GM23338 (cell line): ENCODE measurements at regions not wholly inside any gene's neighbourhood (a gene's known extent, or its start where the extent isn't known, plus 50 kb on each side); places are given as distances from the start of the nearest gene placed in this dataset.

Experiments
- CREB1 ChIP-seq: fragments of 250-450 bp; sonication (Bioruptor Pico); IDR thresholded peaks from 2 replicates; pipeline ENCODE4 v1.5.0; 2020; ENCODE audit warnings: low read depth, mild to moderate bottlenecking, moderate library complexity
- CTCF ChIP-seq, 2 experiments: fragments of 200-600 bp in 1 of 2; sonication (generic) in 1 of 2; conservative IDR thresholded peaks; 2 replicates each; pipeline versions ENCODE4 v1.5.1 to v1.6.1; 2016 to 2017; ENCODE audit warnings: antibody characterized with exemption in 2 of 2, low read depth in 2 of 2, mild to moderate bottlenecking in 2 of 2, moderate library complexity in 1 of 2
- ETS1 ChIP-seq: IDR thresholded peaks from 2 replicates; pipeline ENCODE4 v1.6.1; 2016; ENCODE audit warnings: antibody characterized with exemption
- EZH2 ChIP-seq: fragments of 200-600 bp; sonication (generic); IDR thresholded peaks from one replicate; pipeline ENCODE4 v1.8.0; 2017; ENCODE audit warnings: antibody characterized with exemption, mild to moderate bottlenecking, low read depth; ENCODE audit not compliant: unreplicated experiment
- EZH2phosphoT487 ChIP-seq: fragments of 200-600 bp; sonication (generic); IDR thresholded peaks from one replicate; pipeline ENCODE4 v1.8.1; 2018; ENCODE audit warnings: antibody characterized with exemption; ENCODE audit not compliant: unreplicated experiment
- JUNB ChIP-seq: IDR thresholded peaks from one replicate; pipeline ENCODE4 v1.6.1; 2016; ENCODE audit warnings: antibody characterized with exemption; ENCODE audit not compliant: unreplicated experiment
- NANOG ChIP-seq: IDR thresholded peaks from 2 replicates; pipeline ENCODE4 v1.6.1; 2016; ENCODE audit warnings: antibody characterized with exemption, borderline replicate concordance
- POLR2AphosphoS5 ChIP-seq: IDR thresholded peaks from 2 replicates; pipeline ENCODE4 v1.6.1; 2016; ENCODE audit warnings: antibody characterized with exemption, low read depth
- REST ChIP-seq: IDR thresholded peaks from one replicate; pipeline ENCODE4 v1.6.1; 2018; ENCODE audit warnings: antibody characterized with exemption; ENCODE audit not compliant: unreplicated experiment
- STAT1 ChIP-seq: IDR thresholded peaks from one replicate; pipeline ENCODE4 v1.6.1; 2016; ENCODE audit warnings: antibody characterized with exemption; ENCODE audit not compliant: unreplicated experiment
- ZNF114 ChIP-seq: fragments of 250-450 bp; sonication (Bioruptor Pico); IDR thresholded peaks from 2 replicates; pipeline ENCODE4 v1.5.0; 2020; ENCODE audit warnings: mild to moderate bottlenecking, moderate library complexity
- ZNF331 ChIP-seq: fragments of 250-450 bp; sonication (Bioruptor Pico); IDR thresholded peaks from 2 replicates; pipeline ENCODE4 v1.5.0; 2020; ENCODE audit warnings: low read depth, mild to moderate bottlenecking, moderate library complexity

GRCh38 chr6:12624142-12624837 lies 92.3 kb upstream of the PHACTR1 start:
- TF ChIP-seq CTCF (conservative IDR thresholded peaks at IDR 0.05; ENCODE audit: low read depth in 2 of 2) (no peak), POLR2AphosphoS5 (no peak), REST (no peak), EZH2 (no peak), CREB1 (no peak), EZH2phosphoT487 (no peak), ZNF331 (no peak), ZNF114 (no peak), ETS1 (no peak), JUNB (no peak), NANOG (no peak), STAT1 (no peak)
